H9 (cell line): ENCODE measurements at regions not wholly inside any gene's neighbourhood (a gene's known extent, or its start where the extent isn't known, plus 50 kb on each side); places are given as distances from the start of the nearest gene placed in this dataset.

Experiments
- DNase-seq: peaks from one replicate; pipeline ENCODE4 v3.0.0-alpha.2; 2017
- H2AFZ ChIP-seq: one replicate; pipeline ENCODE4 v1.6.1; 2013; ENCODE audit warnings: mild to moderate bottlenecking, low read length, control low read depth, moderate library complexity
- H2AK5ac ChIP-seq: 2 replicates; pipeline ENCODE4 v1.6.1; 2013; ENCODE audit warnings: low read length, control low read depth, mixed read lengths; ENCODE audit not compliant: insufficient read length
- H2BK120ac ChIP-seq: one replicate; pipeline ENCODE4 v1.6.1; 2013; ENCODE audit warnings: low read depth, mild to moderate bottlenecking, low read length, control low read depth, inconsistent platforms; ENCODE audit not compliant: poor library complexity, severe bottlenecking
- H2BK12ac ChIP-seq: 2 replicates; pipeline ENCODE4 v1.6.1; 2013; ENCODE audit warnings: low read length, control low read depth, mixed read lengths, low read depth; ENCODE audit not compliant: insufficient read length
- H2BK15ac ChIP-seq: 2 replicates; pipeline ENCODE4 v1.6.1; 2013; ENCODE audit warnings: low read depth, low read length, control low read depth
- H2BK20ac ChIP-seq: one replicate; pipeline ENCODE4 v1.6.1; 2013; ENCODE audit warnings: low read depth, mild to moderate bottlenecking, low read length, control low read depth, inconsistent platforms; ENCODE audit not compliant: poor library complexity, severe bottlenecking
- H2BK5ac ChIP-seq: 2 replicates; pipeline ENCODE4 v1.6.1; 2013; ENCODE audit warnings: low read length, control low read depth, mixed read lengths; ENCODE audit not compliant: insufficient read length
- H3K14ac ChIP-seq: 2 replicates; pipeline ENCODE4 v1.6.1; 2013; ENCODE audit warnings: low read length, control low read depth; ENCODE audit not compliant: insufficient read depth
- H3K18ac ChIP-seq: 2 replicates; pipeline ENCODE4 v1.6.1; 2013; ENCODE audit warnings: low read depth, mild to moderate bottlenecking, mixed read lengths, low read length, control low read depth; ENCODE audit not compliant: insufficient read length
- H3K23ac ChIP-seq: 2 replicates; pipeline ENCODE4 v1.6.1; 2013; ENCODE audit warnings: low read length, control low read depth, mixed read lengths, low read depth; ENCODE audit not compliant: insufficient read length
- H3K23me2 ChIP-seq: 2 replicates; pipeline ENCODE4 v1.6.1; 2013; ENCODE audit warnings: low read depth, mild to moderate bottlenecking, mixed read lengths, low read length, control low read depth; ENCODE audit not compliant: insufficient read length, poor library complexity, severe bottlenecking
- H3K27ac ChIP-seq: 2 replicates; pipeline ENCODE4 v1.5.1; 2013; ENCODE audit warnings: low read length, control low read depth, mixed read lengths, low read depth; ENCODE audit not compliant: insufficient read length
- H3K27me3 ChIP-seq: 2 replicates; pipeline ENCODE4 v1.6.1; 2013; ENCODE audit warnings: low read length, control low read depth, inconsistent platforms; ENCODE audit not compliant: insufficient read depth
- H3K4ac ChIP-seq: 2 replicates; pipeline ENCODE4 v1.6.1; 2013; ENCODE audit warnings: low read depth, mild to moderate bottlenecking, control low read depth, inconsistent platforms, low read length, moderate library complexity
- H3K4me1 ChIP-seq: 2 replicates; pipeline ENCODE4 v1.6.1; 2013; ENCODE audit warnings: low read length, control low read depth, inconsistent platforms; ENCODE audit not compliant: insufficient read depth
- H3K4me2 ChIP-seq: 2 replicates; pipeline ENCODE4 v1.6.1; 2013; ENCODE audit warnings: low read length, control low read depth, mixed read lengths; ENCODE audit not compliant: insufficient read length, insufficient read depth
- H3K56ac ChIP-seq: 2 replicates; pipeline ENCODE4 v1.6.1; 2013; ENCODE audit warnings: low read depth, mild to moderate bottlenecking, mixed read lengths, low read length, control low read depth; ENCODE audit not compliant: insufficient read length
- H3K79me1 ChIP-seq: 2 replicates; pipeline ENCODE4 v1.6.1; 2013; ENCODE audit warnings: low read depth, mild to moderate bottlenecking, moderate library complexity, low read length, control low read depth, inconsistent platforms; ENCODE audit not compliant: insufficient read depth, poor library complexity, severe bottlenecking
- H3K79me2 ChIP-seq: 2 replicates; pipeline ENCODE4 v1.6.1; 2013; ENCODE audit warnings: low read length, control low read depth, inconsistent platforms; ENCODE audit not compliant: insufficient read depth
- H3K9ac ChIP-seq: 2 replicates; pipeline ENCODE4 v1.6.1; 2013; ENCODE audit warnings: low read length, control low read depth, mixed read lengths; ENCODE audit not compliant: insufficient read length; ENCODE audit errors: extremely low read depth
- H3K9me3 ChIP-seq: one replicate; pipeline ENCODE4 v1.6.1; 2013; ENCODE audit warnings: low read depth, low read length, inconsistent platforms; ENCODE audit not compliant: control insufficient read depth
- H3T11ph ChIP-seq: one replicate; pipeline ENCODE4 v1.6.1; 2013; ENCODE audit warnings: mild to moderate bottlenecking, low read length, control low read depth, inconsistent platforms
- H4K20me1 ChIP-seq: one replicate; pipeline ENCODE4 v1.6.1; 2013; ENCODE audit not compliant: control insufficient read depth, insufficient read length, insufficient read depth
- H4K5ac ChIP-seq: 2 replicates; pipeline ENCODE4 v1.6.1; 2013; ENCODE audit warnings: low read depth, mild to moderate bottlenecking, mixed read lengths, low read length, control low read depth; ENCODE audit not compliant: insufficient read length
- H4K8ac ChIP-seq: replicated peaks from 2 replicates; pipeline ENCODE4 v1.6.1; 2013; ENCODE audit warnings: low read length, control low read depth, mixed read lengths, low read depth; ENCODE audit not compliant: insufficient read length
- H4K91ac ChIP-seq: 2 replicates; pipeline ENCODE4 v1.6.1; 2013; ENCODE audit warnings: low read depth, mild to moderate bottlenecking, moderate library complexity, mixed read lengths, low read length, control low read depth; ENCODE audit not compliant: insufficient read length
- H3K27ac Mint-ChIP-seq, 3 experiments: 2 replicates in 2 of 3; 3 replicates in 1 of 3; pipeline ENCODE4 v1.8.0; 2020 to 2021; ENCODE audit warnings: mixed read lengths in 3 of 3, mild to moderate bottlenecking in 1 of 3, moderate library complexity in 1 of 3
- H3K27me3 Mint-ChIP-seq: 2 replicates; pipeline ENCODE4 v1.8.0; 2021; ENCODE audit warnings: low read depth, mild to moderate bottlenecking, moderate library complexity, mixed read lengths
- H3K36me3 Mint-ChIP-seq, 3 experiments: 2 replicates in 2 of 3; 3 replicates in 1 of 3; pipeline ENCODE4 v1.8.0; 2020 to 2021; ENCODE audit warnings: low read depth in 3 of 3, mixed read lengths in 3 of 3; ENCODE audit not compliant: insufficient read depth in 1 of 3
- H3K4me1 Mint-ChIP-seq, 2 experiments: 2 replicates each; pipeline ENCODE4 v1.8.0; 2020; ENCODE audit warnings: mixed read lengths in 2 of 2
- H3K4me3 Mint-ChIP-seq, 2 experiments: 2 replicates in 1 of 2; 3 replicates in 1 of 2; pipeline ENCODE4 v1.8.0; 2020 to 2021; ENCODE audit warnings: mild to moderate bottlenecking in 2 of 2, mixed read lengths in 2 of 2, moderate library complexity in 1 of 2
- H3K9me3 Mint-ChIP-seq, 2 experiments: 2 replicates in 1 of 2; 3 replicates in 1 of 2; pipeline ENCODE4 v1.8.0; 2020; ENCODE audit warnings: mild to moderate bottlenecking in 2 of 2, mixed read lengths in 2 of 2, moderate library complexity in 1 of 2
- WGBS: extraction: QIAGEN DNeasy Blood & Tissue Kit; methylation state at CpG from one replicate; pipeline ENCODE4 v1.1.7; 2013; ENCODE audit warnings: missing lambda C conversion rate, low lambda C conversion rate, mixed read lengths; ENCODE audit not compliant: insufficient read length; ENCODE audit errors: extremely low coverage; 5-methylcytosine and 5-hydroxymethylcytosine counted together
- TF ChIP-seq, protein P1 (sequence below): fragments of 200-600 bp; sonication (generic); conservative IDR thresholded peaks from 3 replicates; pipeline ENCODE4 v1.8.0; 2021; ENCODE audit warnings: antibody characterized with exemption, mild to moderate bottlenecking

DNA sequence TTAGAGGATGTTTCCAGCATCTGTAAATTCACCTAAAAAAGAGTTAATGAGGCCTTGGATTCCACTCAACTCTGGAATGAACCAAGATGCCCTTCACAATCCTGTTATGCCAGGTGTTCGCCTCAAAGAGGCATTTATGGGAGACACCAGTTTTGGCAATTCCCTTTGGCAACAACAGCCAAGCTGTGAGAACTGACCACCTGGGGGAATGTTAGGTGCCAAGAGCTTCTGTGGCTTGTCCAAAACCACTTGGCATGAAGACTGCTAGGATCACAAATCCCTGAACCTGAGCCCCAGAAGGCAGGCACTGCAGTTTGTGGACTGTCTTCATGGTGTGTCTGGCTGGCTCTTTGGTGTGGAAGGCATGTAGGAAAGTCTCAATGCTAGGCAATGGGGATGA lies 164.4 kb upstream of the BDNF start:
- Histone ChIP-seq H3K4ac (no peak overlapping the region), H2BK15ac (no peak overlapping the region), H2AFZ (no peak overlapping the region), H2BK12ac (no peak overlapping the region), H3K27ac (no peak overlapping the region), H2AK5ac (no peak overlapping the region), H3K14ac (no peak overlapping the region), H2BK20ac (no peak overlapping the region), H4K91ac (no peak overlapping the region), H4K5ac (no peak overlapping the region), H3K79me1 (no peaks in the 10 kb centered on the region), H3T11ph (no peak overlapping the region), H3K79me2 (no peaks in the 10 kb centered on the region), H3K27me3 (no peaks in the 10 kb centered on the region), H2BK5ac (no peak overlapping the region), H3K4me2 (no peak overlapping the region), H2BK120ac (no peak overlapping the region), H3K56ac (no peak overlapping the region), H3K18ac (no peak overlapping the region), H3K9ac (no peak overlapping the region), H4K8ac (no peak overlapping the region), H3K23me2 (no peaks in the 10 kb centered on the region), H4K20me1 (no peaks in the 10 kb centered on the region), H3K23ac (no peak overlapping the region), H3K9me3 (no peaks in the 10 kb centered on the region), H3K4me1 (no peaks in the 10 kb centered on the region)
- H3K4me1 Mint-ChIP-seq: peaks cover under 1 to 2% of the 10 kb centered on the region in 2 experiments; a peak in 2 of 4 replicates
- H3K4me3 Mint-ChIP-seq: no peak overlapping the region
- H3K36me3 Mint-ChIP-seq: no peaks in the 10 kb centered on the region; a peak in 1 of 7 replicates
- H3K9me3 Mint-ChIP-seq: no peaks in the 10 kb centered on the region
- DNase-seq: no peak
- no peak overlapping the region for H3K27ac Mint-ChIP-seq
- TF ChIP-seq, protein P1, sequence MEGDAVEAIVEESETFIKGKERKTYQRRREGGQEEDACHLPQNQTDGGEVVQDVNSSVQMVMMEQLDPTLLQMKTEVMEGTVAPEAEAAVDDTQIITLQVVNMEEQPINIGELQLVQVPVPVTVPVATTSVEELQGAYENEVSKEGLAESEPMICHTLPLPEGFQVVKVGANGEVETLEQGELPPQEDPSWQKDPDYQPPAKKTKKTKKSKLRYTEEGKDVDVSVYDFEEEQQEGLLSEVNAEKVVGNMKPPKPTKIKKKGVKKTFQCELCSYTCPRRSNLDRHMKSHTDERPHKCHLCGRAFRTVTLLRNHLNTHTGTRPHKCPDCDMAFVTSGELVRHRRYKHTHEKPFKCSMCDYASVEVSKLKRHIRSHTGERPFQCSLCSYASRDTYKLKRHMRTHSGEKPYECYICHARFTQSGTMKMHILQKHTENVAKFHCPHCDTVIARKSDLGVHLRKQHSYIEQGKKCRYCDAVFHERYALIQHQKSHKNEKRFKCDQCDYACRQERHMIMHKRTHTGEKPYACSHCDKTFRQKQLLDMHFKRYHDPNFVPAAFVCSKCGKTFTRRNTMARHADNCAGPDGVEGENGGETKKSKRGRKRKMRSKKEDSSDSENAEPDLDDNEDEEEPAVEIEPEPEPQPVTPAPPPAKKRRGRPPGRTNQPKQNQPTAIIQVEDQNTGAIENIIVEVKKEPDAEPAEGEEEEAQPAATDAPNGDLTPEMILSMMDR: no peak
- no CpG with 5 or more reads among the region's 1 CpG for WGBS
- H3K27me3 Mint-ChIP-seq: peaks cover 1% of the 10 kb centered on the region
